ENCODE measurements at regions not wholly inside any gene's neighbourhood (a gene's known extent, or its start where the extent isn't known, plus 50 kb on each side); places are given as distances from the start of the nearest gene placed in this dataset.

- Histone ChIP-seq H3K27ac (ENCODE audit: low read length) (no peak overlapping the region), H3K27me3 (ENCODE audit: control insufficient read depth, insufficient read depth) (no peaks in the 10 kb centered on the region), H3K4me3 (ENCODE audit: low read length) (no peak overlapping the region), H3K4me1 (ENCODE audit: control insufficient read depth, insufficient read depth, low read length) (no peaks in the 10 kb centered on the region), H3K9me3 (ENCODE audit: control insufficient read depth, low read length) (no peaks in the 10 kb centered on the region)
- 76% methylated on average over 2 of the region's 2 CpGs for WGBS
- ATAC-seq (no peak), DNase-seq (no peak)
- intact Hi-C loops (cut with DNase I) = no loop called here
Measured at GRCh38 chr5:110841137-110841536, 102.3 kb downstream of the SLC25A46 start.

- DNase-seq (no peak), ATAC-seq (no peak)
- Histone ChIP-seq H3K4me1 (ENCODE audit: control insufficient read depth, insufficient read depth, low read length) (no peaks in the 10 kb centered on the region), H3K4me3 (ENCODE audit: low read length) (no peak overlapping the region), H3K27ac (ENCODE audit: low read length) (no peak overlapping the region), H3K27me3 (ENCODE audit: control insufficient read depth, insufficient read depth) (no peaks in the 10 kb centered on the region), H3K9me3 (ENCODE audit: control insufficient read depth, low read length) (no peaks in the 10 kb centered on the region)
- intact Hi-C loops (cut with DNase I) = no loop called here
- WGBS = 73% methylated on average over 4 of the region's 4 CpGs
Measured at GRCh38 chr5:110842948-110843347, 104.1 kb downstream of the SLC25A46 start.

- intact Hi-C loops (cut with DNase I) = no loop called here
- no peaks in the 10 kb centered on the region for H3K4me1 ChIP-seq (ENCODE audit: control insufficient read depth, insufficient read depth, low read length)
- no peak for DNase-seq
- no peak overlapping the region for H3K4me3 ChIP-seq (ENCODE audit: low read length)
- H3K9me3 ChIP-seq (ENCODE audit: control insufficient read depth, low read length) = no peaks in the 10 kb centered on the region
- no peak for ATAC-seq
- no peaks in the 10 kb centered on the region for H3K27me3 ChIP-seq (ENCODE audit: control insufficient read depth, insufficient read depth)
- no peak overlapping the region for H3K27ac ChIP-seq (ENCODE audit: low read length)
Measured at GRCh38 chr5:110844251-110844650, 105.4 kb downstream of the SLC25A46 start.

GRCh38 chr5:110846398-110847001 lies 107.7 kb downstream of the SLC25A46 start:
- H3K9me3 ChIP-seq (ENCODE audit: control insufficient read depth, low read length) = no peaks in the 10 kb centered on the region
- intact Hi-C loops (cut with DNase I) = no loop called here
- H3K27ac ChIP-seq (ENCODE audit: low read length) = no peak overlapping the region
- DNase-seq (no peak), ATAC-seq (no peak)
- H3K4me3 ChIP-seq (ENCODE audit: low read length) = no peak overlapping the region
- H3K4me1 ChIP-seq (ENCODE audit: control insufficient read depth, insufficient read depth, low read length) = no peaks in the 10 kb centered on the region
- 77% methylated on average over 4 of the region's 4 CpGs for WGBS
- no peaks in the 10 kb centered on the region for H3K27me3 ChIP-seq (ENCODE audit: control insufficient read depth, insufficient read depth)

- H3K4me1 ChIP-seq (ENCODE audit: control insufficient read depth, insufficient read depth, low read length) = no peaks in the 10 kb centered on the region
- WGBS = 63% methylated on average over 1 of the region's 1 CpG
- no peak overlapping the region for H3K4me3 ChIP-seq (ENCODE audit: low read length)
- intact Hi-C loops (cut with DNase I) = no loop called here
- DNase-seq (no peak), ATAC-seq (no peak)
- H3K27me3 ChIP-seq (ENCODE audit: control insufficient read depth, insufficient read depth) = no peaks in the 10 kb centered on the region
- H3K9me3 ChIP-seq (ENCODE audit: control insufficient read depth, low read length) = no peaks in the 10 kb centered on the region
- no peak overlapping the region for H3K27ac ChIP-seq (ENCODE audit: low read length)
Measured at GRCh38 chr5:110851357-110851756, 112.5 kb downstream of the SLC25A46 start.

- H3K4me3 ChIP-seq (ENCODE audit: low read length) = no peak overlapping the region
- DNase-seq (no peak), ATAC-seq (no peak)
- H3K9me3 ChIP-seq (ENCODE audit: control insufficient read depth, low read length) = no peaks in the 10 kb centered on the region
- no peak overlapping the region for H3K27ac ChIP-seq (ENCODE audit: low read length)
- no peaks in the 10 kb centered on the region for H3K27me3 ChIP-seq (ENCODE audit: control insufficient read depth, insufficient read depth)
- H3K4me1 ChIP-seq (ENCODE audit: control insufficient read depth, insufficient read depth, low read length) = no peaks in the 10 kb centered on the region
- intact Hi-C loops (cut with DNase I) = no loop called here
Measured at GRCh38 chr5:110852053-110852452, 113.2 kb downstream of the SLC25A46 start.

GRCh38 chr5:110852541-110852940 lies 113.7 kb downstream of the SLC25A46 start:
- WGBS = 81% methylated on average over 1 of the region's 1 CpG
- DNase-seq = no peak
- ATAC-seq = no peak
- Histone ChIP-seq H3K4me1 (ENCODE audit: control insufficient read depth, insufficient read depth, low read length) (no peaks in the 10 kb centered on the region), H3K9me3 (ENCODE audit: control insufficient read depth, low read length) (no peaks in the 10 kb centered on the region), H3K27me3 (ENCODE audit: control insufficient read depth, insufficient read depth) (no peaks in the 10 kb centered on the region), H3K4me3 (ENCODE audit: low read length) (no peak overlapping the region), H3K27ac (ENCODE audit: low read length) (no peak overlapping the region)
- intact Hi-C loops (cut with DNase I) = no loop called here

- no peaks in the 10 kb centered on the region for H3K4me1 ChIP-seq (ENCODE audit: control insufficient read depth, insufficient read depth, low read length)
- intact Hi-C loops (cut with DNase I) = no loop called here
Measured at GRCh38 chr5:110853267-110853666, 114.5 kb downstream of the SLC25A46 start.

GRCh38 chr5:110854200-110854599 lies 115.4 kb downstream of the SLC25A46 start:
- intact Hi-C loops (cut with DNase I) = no loop called here
- H3K9me3 ChIP-seq (ENCODE audit: control insufficient read depth, low read length) = no peaks in the 10 kb centered on the region
- DNase-seq = no peak
- H3K27ac ChIP-seq (ENCODE audit: low read length) = no peak overlapping the region
- H3K4me1 ChIP-seq (ENCODE audit: control insufficient read depth, insufficient read depth, low read length) = no peaks in the 10 kb centered on the region
- no peaks in the 10 kb centered on the region for H3K27me3 ChIP-seq (ENCODE audit: control insufficient read depth, insufficient read depth)
- ATAC-seq = peak; percentile 65 to 94
- 30% methylated on average over 1 of the region's 1 CpG for WGBS
- H3K4me3 ChIP-seq (ENCODE audit: low read length) = no peak overlapping the region

More at GRCh38 chr5:110853267-110853666, 114.5 kb downstream of the SLC25A46 start:
- ATAC-seq (peak; percentile 39 to 81), DNase-seq (no peak)
- Histone ChIP-seq H3K27ac (ENCODE audit: low read length) (no peak overlapping the region), H3K4me3 (ENCODE audit: low read length) (no peak overlapping the region), H3K27me3 (ENCODE audit: control insufficient read depth, insufficient read depth) (no peaks in the 10 kb centered on the region), H3K9me3 (ENCODE audit: control insufficient read depth, low read length) (no peaks in the 10 kb centered on the region)
- WGBS = 45% methylated on average over 3 of the region's 3 CpGs

GRCh38 chr5:110855961-110856360 lies 117.2 kb downstream of the SLC25A46 start:
- intact Hi-C loops (cut with DNase I) = no loop called here
- H3K9me3 ChIP-seq (ENCODE audit: control insufficient read depth, low read length) = no peaks in the 10 kb centered on the region
- 47% methylated on average over 1 of the region's 1 CpG for WGBS
- H3K27ac ChIP-seq (ENCODE audit: low read length) = no peak overlapping the region
- ATAC-seq (no peak), DNase-seq (no peak)
- H3K4me1 ChIP-seq (ENCODE audit: control insufficient read depth, insufficient read depth, low read length) = no peaks in the 10 kb centered on the region
- no peak overlapping the region for H3K4me3 ChIP-seq (ENCODE audit: low read length)
- H3K27me3 ChIP-seq (ENCODE audit: control insufficient read depth, insufficient read depth) = no peaks in the 10 kb centered on the region

- Histone ChIP-seq H3K27ac (ENCODE audit: low read length) (no peak overlapping the region), H3K4me3 (ENCODE audit: low read length) (no peak overlapping the region), H3K4me1 (ENCODE audit: control insufficient read depth, insufficient read depth, low read length) (no peaks in the 10 kb centered on the region), H3K9me3 (ENCODE audit: control insufficient read depth, low read length) (no peaks in the 10 kb centered on the region), H3K27me3 (ENCODE audit: control insufficient read depth, insufficient read depth) (no peaks in the 10 kb centered on the region)
- intact Hi-C loops (cut with DNase I) = no loop called here
- WGBS = 70% methylated on average over 4 of the region's 4 CpGs
- ATAC-seq (no peak), DNase-seq (no peak)
Measured at GRCh38 chr5:110865400-110866094, 126.7 kb downstream of the SLC25A46 start.

- WGBS = 74% methylated on average over 4 of the region's 4 CpGs
- Histone ChIP-seq H3K27ac (ENCODE audit: low read length) (no peak overlapping the region), H3K4me3 (ENCODE audit: low read length) (no peak overlapping the region), H3K27me3 (ENCODE audit: control insufficient read depth, insufficient read depth) (no peaks in the 10 kb centered on the region), H3K9me3 (ENCODE audit: control insufficient read depth, low read length) (no peaks in the 10 kb centered on the region), H3K4me1 (ENCODE audit: control insufficient read depth, insufficient read depth, low read length) (no peaks in the 10 kb centered on the region)
- no peak for ATAC-seq
- intact Hi-C loops (cut with DNase I) = no loop called here
- no peak for DNase-seq
Measured at GRCh38 chr5:110869927-110870326, 131.1 kb downstream of the SLC25A46 start.
